GM21825 (cell line): ENCODE measurements at regions not wholly inside any gene's neighbourhood (a gene's known extent, or its start where the extent isn't known, plus 50 kb on each side); places are given as distances from the start of the nearest gene placed in this dataset.
"Not testable (repeated sequence)": the region's sequence is repeated elsewhere in the genome, so short reads cannot be mapped to it uniquely, and the experiment has no call there.

Experiments used
- ATAC-seq: cut with Tn5 transposase; IDR thresholded peaks from one replicate; pipeline ENCODE4 v1.9.1; 2021; ENCODE audit warnings: mild to moderate bottlenecking, moderate library complexity; ENCODE audit not compliant: unreplicated experiment

DNA sequence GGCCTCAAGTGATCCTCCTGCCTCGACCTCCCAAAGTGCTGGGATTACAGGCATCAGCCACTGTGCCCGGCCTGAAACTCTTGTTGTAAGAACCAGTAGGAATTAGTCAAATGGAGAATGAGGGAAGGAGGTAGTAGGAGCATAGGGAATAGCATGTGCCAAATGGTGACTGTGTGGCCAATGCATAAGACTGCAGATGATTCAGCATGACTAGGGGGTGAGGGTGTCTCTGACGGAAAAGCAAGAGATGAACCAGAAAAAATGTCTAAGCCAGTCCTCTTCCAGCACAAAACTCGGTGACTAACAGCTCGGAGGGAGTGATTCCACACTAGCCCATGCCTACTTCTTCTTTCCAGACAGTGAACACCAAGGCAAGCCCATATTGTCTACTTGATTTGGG lies 58.2 kb upstream of the DUSP21 start:
- ATAC-seq: no peak

DNA sequence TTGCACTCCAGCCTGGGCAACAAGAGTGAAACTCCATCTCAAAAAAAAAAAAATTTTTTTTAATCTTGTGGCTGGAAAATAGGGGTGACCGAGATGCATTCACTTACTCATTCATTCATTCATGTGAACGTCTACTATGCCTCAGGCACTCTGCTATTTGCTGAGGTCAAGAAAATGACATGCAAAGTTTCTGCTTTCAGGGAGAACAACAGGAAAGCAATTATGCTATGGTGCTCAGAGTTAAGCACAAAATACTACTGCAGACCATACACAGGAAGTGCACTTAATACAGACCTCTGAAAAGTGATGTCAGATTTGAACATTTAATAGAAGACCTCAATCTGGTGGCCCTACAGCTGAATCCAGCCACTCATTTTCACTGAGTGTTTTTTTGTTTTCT lies 59.6 kb upstream of the DUSP21 start:
- ATAC-seq: no peak

DNA sequence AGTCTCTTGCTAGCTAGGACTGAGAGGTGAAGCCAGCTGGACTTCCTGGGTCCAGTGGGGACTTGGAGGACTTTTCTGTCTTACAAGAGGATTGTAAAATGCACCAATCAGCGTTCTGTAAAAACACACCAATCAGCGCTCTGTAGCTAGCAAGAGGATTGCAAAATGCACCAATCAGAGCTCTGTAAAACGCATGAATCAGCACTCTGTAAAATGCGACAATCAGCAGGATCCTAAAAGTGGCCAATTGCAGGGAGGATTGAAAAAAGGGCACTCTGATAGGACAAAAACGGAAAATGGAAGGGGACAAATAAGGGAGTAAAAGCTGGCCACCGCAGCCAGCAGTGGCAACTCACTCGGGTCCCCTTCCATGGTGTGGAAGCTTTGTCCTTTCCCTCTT lies 65.6 kb upstream of the DUSP21 start:
- no peak for ATAC-seq

- no peak for ATAC-seq
Observed at GRCh38 chrX:44775726-44776125, 68.1 kb upstream of the DUSP21 start.

DNA sequence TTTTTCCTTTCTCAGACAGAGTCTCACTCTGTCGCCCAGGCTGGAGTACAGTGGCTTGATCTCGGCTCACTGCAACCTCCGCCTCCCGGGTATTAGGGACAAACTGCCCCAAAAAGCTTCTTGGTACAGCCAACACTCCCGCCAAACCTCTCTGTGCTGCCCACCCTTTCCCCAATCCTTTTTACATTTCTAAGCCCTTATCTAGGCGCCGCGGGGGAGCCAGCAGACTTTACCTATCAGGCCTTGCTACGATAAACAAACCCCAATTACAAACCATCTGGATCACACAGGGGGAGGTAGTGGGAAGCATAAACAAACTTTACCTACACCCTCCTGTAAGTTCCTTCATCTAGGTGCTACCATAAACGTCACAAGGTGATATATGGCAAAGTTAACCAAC lies 69.8 kb upstream of the DUSP21 start:
- not testable (repeated sequence) for ATAC-seq

DNA sequence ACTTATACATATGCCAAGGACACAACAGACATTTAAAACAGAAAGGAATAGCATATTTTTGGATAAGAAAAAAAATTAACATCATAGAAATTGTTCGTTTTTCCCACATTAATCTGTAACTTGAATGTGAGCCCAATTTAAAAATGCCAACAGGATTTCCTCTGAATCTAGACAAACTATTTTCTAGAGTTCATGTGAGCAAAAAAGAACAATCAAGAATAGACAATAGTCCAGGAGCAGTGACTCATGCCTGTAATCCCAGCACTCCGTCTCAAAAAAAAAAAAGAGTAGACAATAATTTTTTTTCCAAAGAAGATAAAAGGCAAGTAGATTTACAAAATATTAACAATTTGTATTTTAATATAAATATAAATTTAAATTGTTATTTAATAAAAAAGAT lies 73.7 kb upstream of the DUSP21 start:
- no peak for ATAC-seq

- no peak for ATAC-seq
Observed at GRCh38 chrX:44767308-44767707, 76.5 kb upstream of the DUSP21 start.

DNA sequence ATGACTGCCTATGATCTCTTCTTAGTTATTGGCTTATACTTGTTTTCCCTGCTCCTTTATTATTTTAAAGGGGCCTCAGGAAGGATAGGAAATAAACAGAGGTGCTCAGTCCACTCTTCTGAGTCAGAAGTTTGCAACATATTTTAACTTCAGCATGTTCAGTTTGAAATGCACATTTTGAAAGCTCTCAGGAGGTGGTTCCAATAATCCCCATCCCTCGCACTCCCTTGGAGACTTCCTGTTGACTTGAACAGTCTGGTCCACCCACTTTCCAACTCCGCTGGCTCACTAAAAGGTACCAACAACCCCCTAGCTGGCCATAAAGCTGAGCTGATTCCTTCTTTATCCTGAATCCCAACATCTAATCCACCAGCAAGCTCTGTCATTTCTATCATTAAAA lies 78.3 kb upstream of the DUSP21 start:
- no peak for ATAC-seq

GRCh38 chrX:44747969-44748368 lies 95.9 kb upstream of the DUSP21 start:
- ATAC-seq: no peak

GRCh38 chrX:44747317-44747716 lies 96.5 kb upstream of the DUSP21 start:
- no peak for ATAC-seq

DNA sequence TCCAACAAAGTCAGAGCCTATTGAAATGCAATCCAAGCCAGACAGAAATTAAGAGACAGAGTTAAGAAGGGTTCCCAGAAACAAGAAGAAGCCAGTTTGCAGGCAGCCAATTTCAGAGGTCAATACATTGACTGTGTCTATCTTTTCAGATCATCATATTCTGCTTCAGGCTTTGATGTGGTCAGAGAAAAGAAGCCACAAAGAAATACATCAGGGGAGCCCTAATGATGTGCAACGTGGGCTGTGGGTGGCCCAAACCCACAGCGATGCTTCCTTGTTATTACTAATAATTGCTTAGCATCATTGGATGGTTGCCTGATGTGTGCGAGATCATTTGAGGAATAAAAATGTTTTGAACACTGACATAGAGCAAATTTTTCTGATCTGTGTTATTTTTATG lies 99.0 kb upstream of the DUSP21 start:
- ATAC-seq: no peak

DNA sequence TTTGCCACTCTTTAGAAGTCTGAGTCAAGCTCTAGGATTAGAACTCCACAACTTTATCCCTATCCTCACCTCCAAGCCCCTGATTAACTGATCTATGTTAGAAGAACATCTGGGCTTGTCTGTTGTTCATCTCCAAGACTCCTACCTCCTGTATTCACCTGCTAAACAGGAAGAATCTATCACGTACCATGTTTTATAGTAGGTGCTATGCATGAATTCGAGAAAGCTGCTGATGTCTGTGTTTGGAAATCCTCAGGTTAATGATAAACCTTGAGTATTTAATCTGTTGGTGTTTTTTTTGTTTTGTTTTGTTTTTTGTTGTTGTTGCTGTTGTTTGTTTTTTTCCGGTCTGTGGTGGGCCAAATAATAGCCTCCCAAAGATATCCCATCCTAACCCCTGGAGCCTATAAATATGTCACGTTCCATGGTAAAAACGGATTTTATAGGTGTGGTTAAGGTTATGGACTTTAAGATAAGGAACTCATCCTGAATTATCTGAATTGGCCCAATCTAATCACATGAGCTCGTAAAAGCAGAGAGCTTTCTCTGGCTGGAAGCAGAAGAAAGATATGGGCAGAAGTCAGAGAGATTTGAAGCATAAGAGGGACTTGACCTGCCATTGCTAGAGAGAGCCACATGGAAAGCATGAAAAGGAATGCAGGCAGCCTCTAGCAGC lies 101.2 kb upstream of the DUSP21 start:
- ATAC-seq: no peak

- not testable (repeated sequence) for ATAC-seq
Observed at GRCh38 chrX:44741859-44742258, 102.0 kb upstream of the DUSP21 start.

DNA sequence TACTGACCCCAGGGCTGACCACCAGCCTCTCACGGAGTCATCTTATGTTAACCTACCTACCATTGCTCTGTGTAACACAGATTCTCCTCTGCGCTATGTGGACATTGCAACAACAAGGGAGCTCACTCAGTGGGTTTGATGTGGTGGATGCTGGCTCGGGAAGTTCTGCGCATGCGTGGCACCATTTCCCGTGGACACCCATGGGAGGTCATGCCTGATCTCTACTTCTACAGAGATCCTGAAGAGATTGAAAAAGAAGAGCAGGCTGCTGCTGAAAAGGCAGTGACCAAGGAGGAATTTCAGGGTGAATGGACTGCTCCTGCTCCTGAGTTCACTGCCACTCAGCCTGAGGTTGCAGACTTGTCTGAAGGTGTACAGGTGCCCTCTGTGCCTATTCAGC lies 102.4 kb upstream of the DUSP21 start:
- ATAC-seq: not testable (repeated sequence)

DNA sequence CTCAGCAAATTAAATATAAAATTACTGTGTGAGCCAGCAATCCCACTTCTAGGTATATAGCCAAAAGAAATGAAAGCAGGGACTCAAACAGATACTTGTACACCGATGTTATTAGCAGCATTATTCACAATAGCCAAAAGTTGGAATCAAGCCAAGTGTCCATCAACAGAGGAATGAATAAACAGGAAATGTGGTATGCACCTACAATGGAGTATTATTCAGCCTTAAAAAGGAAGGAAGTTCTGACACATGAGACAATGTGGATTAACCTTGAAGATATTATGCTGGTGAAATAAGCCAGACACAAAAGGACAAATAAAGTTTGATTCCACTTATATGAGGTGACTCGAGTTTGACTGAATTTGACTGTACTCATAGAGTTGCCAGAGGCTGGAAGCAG lies 108.3 kb upstream of the DUSP21 start:
- no peak for ATAC-seq

GRCh38 chrX:44733931-44734330 lies 109.9 kb upstream of the DUSP21 start:
- no peak for ATAC-seq

- ATAC-seq: no peak
Observed at GRCh38 chrX:44731160-44731559, 112.7 kb upstream of the DUSP21 start.

- ATAC-seq: no peak
Observed at GRCh38 chrX:44723426-44723825, 120.4 kb upstream of the DUSP21 start.

DNA sequence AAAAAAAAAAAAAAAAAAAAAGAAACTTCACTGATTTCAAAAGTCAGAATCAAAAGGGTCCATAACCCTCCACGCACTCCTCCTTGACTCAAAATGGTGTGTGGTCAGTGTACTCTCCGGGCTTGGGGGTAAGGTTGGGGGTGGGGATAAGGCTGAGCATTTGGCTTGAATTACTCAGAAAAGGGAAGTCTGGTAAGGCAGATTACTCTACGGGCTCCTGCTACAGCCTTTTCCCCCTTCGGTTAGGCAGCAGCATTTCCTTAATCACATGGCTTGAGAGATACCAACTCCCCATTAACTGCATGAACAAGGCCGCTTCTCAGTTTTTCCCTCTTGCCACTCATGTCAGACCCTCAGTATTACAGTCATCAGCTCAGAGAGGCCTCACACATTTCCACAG lies 135.4 kb upstream of the DUSP21 start:
- no peak for ATAC-seq

- ATAC-seq: no peak
Observed at GRCh38 chrX:44705817-44706551, 137.8 kb upstream of the DUSP21 start.

- no peak for ATAC-seq
Observed at GRCh38 chrX:44698357-44698756, 145.5 kb upstream of the DUSP21 start.

- ATAC-seq: no peak
Observed at GRCh38 chrX:44693255-44693654, 150.6 kb upstream of the DUSP21 start.

DNA sequence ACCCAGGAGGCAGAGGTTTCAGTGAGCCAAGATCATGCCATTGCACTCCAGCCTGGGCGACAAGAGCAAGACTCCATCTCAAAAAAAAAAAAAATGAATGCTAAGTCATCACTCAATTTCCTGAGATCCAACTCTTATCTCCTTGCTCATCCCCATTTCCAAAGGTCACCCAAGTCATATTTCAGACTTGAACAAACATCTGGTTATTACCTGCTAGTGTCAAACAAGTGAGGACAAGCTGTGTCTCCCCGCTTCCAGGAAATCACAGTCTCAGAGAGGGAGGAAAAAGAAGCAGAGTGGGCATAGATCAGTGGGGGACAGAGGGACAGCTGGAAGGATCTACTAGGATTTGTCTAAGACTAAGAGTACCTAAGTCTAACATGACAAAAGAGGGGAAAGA lies 147.5 kb upstream of the FUNDC1 start:
- ATAC-seq: no peak
